Smooth muscle cell of the brain vasculature (primary cell): ENCODE measurements at regions not wholly inside any gene's neighbourhood (a gene's known extent, or its start where the extent isn't known, plus 50 kb on each side); places are given as distances from the start of the nearest gene placed in this dataset.

ENCODE experiments used
- DNase-seq: peaks from one replicate; pipeline ENCODE4 v3.0.0-alpha.2; 2012; ENCODE audit warnings: low read depth, low spot score

- DNase-seq = no peak
Measured at GRCh38 chr10:3524086-3524960, 260.7 kb downstream of the KLF6 start.

GRCh38 chr10:3523309-3524050, 261.5 kb downstream of the KLF6 start:
- no peak for DNase-seq

DNA sequence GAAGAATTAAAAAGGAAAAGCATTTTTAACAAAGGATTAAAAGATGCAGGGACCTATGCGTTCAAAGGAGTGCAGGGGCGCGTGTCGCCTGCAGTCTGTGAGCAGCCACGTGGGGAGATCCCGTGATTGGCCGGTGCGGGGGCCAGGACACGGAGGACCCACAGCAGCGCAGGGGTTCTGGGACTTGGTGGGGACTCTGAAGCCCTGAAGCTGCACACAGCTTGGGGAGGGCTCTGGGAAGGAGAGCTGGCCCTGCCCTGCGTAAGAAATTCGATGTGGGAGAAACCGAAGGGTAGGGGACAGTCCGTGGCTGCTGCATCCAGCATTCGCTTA, 268.1 kb downstream of the KLF6 start:
- no peak for DNase-seq

DNA sequence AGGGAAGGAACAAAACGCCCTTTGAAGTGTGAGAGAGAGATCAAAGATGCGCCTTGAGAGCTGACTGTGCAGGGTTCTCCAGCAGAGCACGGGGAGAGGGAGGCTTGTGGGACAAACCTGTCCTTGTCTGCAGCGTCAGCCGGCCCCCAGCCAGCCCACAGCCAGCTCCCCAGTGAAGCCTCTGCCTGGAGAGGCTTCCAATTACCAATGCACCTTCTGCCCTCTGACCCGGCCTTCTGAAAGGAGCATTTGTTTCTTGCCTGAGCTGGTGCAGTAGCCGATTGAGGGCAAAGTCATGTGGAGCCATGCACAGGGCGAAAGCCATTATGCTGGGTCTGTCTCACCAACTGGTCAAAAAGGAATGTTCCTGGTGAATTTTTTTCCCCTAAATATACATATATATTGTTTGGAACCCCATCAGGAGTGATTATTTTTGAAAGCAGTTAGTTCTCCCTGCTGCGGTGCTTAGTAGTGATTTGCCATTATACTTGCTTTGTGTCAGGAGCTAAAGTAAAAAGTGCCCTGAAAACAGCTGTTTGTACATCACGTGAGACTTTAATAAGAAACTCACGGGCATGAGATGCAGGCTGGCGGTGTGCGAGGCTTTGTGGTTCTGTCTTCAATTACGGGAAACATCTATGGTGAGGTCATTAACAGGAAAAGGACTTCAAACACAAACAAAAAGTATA, 268.6 kb downstream of the KLF6 start:
- DNase-seq = no peak

- no peak for DNase-seq
Measured at GRCh38 chr10:3514691-3515090, 270.3 kb downstream of the KLF6 start.

- no peak for DNase-seq
Measured at GRCh38 chr10:3512263-3512662, 272.7 kb downstream of the KLF6 start.

DNA sequence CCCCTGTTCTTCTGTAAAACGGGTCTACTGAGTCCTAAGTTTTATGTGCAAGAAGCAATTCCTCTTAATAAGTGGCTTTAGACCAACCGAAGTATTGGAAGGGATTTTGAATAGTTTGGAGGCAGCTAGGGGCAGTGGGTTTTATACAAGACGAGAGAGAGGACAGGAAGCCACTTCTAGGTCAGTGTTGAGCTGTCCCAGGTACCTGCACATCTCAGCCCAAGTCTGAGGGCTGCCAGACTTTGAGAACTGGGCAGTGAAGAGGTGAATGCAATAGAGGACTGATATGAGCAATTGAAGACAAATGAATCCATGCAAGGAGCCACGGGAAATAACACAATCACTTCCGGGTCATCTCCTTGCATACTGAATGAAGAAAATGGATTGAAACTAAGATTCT, 273.5 kb downstream of the KLF6 start:
- no peak for DNase-seq

DNA sequence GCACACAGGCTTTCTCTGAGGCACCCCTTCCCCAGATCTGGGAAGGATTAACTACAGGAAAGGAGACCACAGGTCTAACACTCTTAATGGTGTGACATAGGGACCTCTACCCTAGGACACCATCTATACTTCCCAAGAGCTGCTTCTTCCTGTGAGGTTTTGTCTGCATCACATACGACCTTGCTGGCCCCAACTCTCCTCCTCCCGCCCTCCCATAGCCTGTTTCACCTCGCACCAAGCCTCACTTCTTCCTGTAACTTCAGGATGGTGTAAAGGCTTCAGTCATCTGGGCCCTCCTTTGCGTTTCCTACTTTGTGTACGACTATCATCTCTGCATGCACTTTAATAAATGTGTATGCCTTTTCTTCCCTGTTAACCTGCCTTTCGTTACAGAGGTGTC, 274.3 kb downstream of the KLF6 start:
- DNase-seq = no peak

GRCh38 chr10:3509355-3509754, 275.7 kb downstream of the KLF6 start:
- no peak for DNase-seq

DNA sequence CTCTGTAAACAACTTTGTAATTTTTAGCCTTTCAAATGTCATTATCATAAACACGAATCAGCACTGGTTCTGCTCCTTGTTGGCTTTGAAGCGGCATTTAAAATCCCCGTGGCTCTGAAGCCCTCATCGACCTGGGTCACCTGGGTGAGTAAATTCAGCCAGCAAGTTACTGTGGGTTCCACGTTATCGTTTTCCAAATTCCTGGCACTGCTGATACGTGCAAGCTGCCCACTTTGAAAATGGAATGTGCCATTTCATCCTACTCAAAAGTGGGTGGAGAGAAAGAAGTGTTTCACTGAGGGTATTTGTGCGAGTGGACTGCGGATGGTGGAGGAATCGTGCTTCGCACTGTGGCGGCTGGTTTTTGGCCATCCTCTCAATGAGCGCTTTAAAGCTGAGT, 281.7 kb downstream of the KLF6 start:
- no peak for DNase-seq

GRCh38 chr10:3502673-3503072, 282.3 kb downstream of the KLF6 start:
- no peak for DNase-seq

DNA sequence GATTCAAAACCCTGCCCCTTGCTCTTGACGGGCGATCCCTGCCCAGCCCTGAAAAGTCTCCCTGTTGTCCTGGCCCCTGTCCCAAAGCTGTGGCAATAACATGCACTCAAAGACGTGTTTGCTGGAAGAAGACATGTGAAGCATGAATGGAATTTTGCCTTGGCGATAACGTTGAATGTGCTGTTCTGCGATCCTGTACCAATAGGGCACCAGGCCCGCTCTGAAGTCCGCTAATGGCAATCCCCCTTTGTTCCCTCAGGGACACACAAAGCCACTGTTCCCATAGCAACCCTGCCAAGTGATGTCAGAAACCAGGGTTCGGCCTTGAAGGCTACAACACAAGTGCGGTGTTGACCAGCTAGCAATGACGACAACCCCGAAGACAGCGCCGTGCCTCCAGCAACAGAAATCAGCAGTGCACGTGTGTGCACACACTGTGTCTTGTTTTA, 284.6 kb downstream of the KLF6 start:
- DNase-seq = no peak

DNA sequence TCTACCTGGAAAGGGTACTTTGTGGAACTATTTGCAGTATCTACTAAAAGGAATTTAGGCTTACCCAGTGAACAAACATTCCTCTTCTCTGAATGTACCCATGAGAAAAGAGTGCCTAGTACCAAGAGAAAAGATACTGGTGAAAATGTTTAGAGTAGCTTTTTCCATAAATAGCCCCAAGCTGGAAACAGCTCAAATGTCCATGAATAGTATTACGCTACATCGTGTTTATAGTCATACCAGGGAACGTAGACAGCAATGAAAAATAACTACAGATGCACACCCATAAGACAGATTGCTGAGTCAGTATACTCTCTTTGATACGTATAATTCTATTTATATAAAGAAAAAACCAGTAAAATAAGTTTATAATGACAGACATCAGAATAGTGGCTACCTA, 285.9 kb downstream of the KLF6 start:
- no peak for DNase-seq

DNA sequence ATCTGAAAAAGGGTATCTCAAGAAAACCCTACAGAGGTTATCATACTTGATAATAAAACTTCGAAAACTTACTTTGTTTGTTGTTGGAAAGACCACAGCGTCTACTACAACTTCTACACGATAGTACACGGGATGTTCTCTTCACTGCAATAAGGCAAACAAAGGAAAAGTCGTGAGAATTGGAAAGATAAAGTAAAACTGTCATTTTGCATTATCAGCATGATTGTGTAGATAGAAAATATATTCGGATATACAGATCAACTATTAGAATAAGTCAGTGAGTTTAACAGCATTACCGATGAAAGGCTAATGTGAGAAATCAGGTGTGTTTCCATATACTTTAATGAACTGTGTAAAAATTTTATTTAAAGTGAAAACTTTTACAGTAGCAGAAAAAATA, 287.4 kb downstream of the KLF6 start:
- no peak for DNase-seq

- no peak for DNase-seq
Measured at GRCh38 chr10:3496138-3496537, 288.9 kb downstream of the KLF6 start.

GRCh38 chr10:3495281-3495680, 289.7 kb downstream of the KLF6 start:
- DNase-seq = no peak

- DNase-seq = no peak
Measured at GRCh38 chr10:3494838-3495230, 290.2 kb downstream of the KLF6 start.

- DNase-seq = no peak
Measured at GRCh38 chr10:3494131-3494837, 290.7 kb downstream of the KLF6 start.

GRCh38 chr10:3493621-3494020, 291.4 kb downstream of the KLF6 start:
- no peak for DNase-seq

GRCh38 chr10:3491571-3491970, 293.4 kb downstream of the KLF6 start:
- DNase-seq = no peak

- DNase-seq = no peak
Measured at GRCh38 chr10:3487228-3487627, 297.8 kb downstream of the KLF6 start.
